Fibroblast of villous mesenchyme (primary cell): ENCODE measurements at regions not wholly inside any gene's neighbourhood (a gene's known extent, or its start where the extent isn't known, plus 50 kb on each side); places are given as distances from the start of the nearest gene placed in this dataset.

Source experiments
- DNase-seq: peaks from one replicate; pipeline ENCODE4 v3.0.0-alpha.2; 2010; ENCODE audit warnings: low read depth
- H3K4me3 ChIP-seq: 2 replicates; pipeline ENCODE4 v1.5.1; 2011; ENCODE audit warnings: low read depth, mild to moderate bottlenecking, low read length
- CTCF ChIP-seq: IDR thresholded peaks from 2 replicates; pipeline ENCODE4 v1.5.1; 2012; ENCODE audit warnings: low read depth, mild to moderate bottlenecking, low read length; ENCODE audit not compliant: insufficient read depth

GRCh38 chr6:166862978-166863530 is 93.3 kb downstream of the RNASET2 start:
- TF ChIP-seq CTCF: no peak
- no peak for DNase-seq
- H3K4me3 ChIP-seq: peak overlapping the region; percentile 23

GRCh38 chr6:166862287-166862977 is 93.9 kb downstream of the RNASET2 start:
- H3K4me3 ChIP-seq: peak overlapping the region; percentile 47
- TF ChIP-seq CTCF: no peak
- no peak for DNase-seq

- TF ChIP-seq CTCF: no peak
- DNase-seq: no peak
- H3K4me3 ChIP-seq: peak overlapping the region; percentile 47
These were observed 94.4 kb downstream of the RNASET2 start for GRCh38 chr6:166861961-166862286.

GRCh38 chr6:166861304-166861703 is 95.0 kb downstream of the RNASET2 start:
- TF ChIP-seq CTCF: no peak
- no peak for DNase-seq
- H3K4me3 ChIP-seq: no peak overlapping the region

GRCh38 chr6:166860392-166860791 is 96.0 kb downstream of the RNASET2 start:
- no peak for TF ChIP-seq CTCF
- DNase-seq: no peak
- no peak overlapping the region for H3K4me3 ChIP-seq

GRCh38 chr6:166855416-166855815 is 100.9 kb downstream of the RNASET2 start:
- no peak overlapping the region for H3K4me3 ChIP-seq
- TF ChIP-seq CTCF: no peak
- peak; percentile 2 for DNase-seq
